Stimulated activated CD8-positive, alpha-beta memory T cell treated with anti-CD3 and anti-CD28 coated beads, Interleukin-4, amount 100 ng/mL, for 48 hours (primary cell): ENCODE measurements at regions not wholly inside any gene's neighbourhood (a gene's known extent, or its start where the extent isn't known, plus 50 kb on each side); places are given as distances from the start of the nearest gene placed in this dataset.

ENCODE experiments used
- DNase-seq: peaks from one replicate; pipeline ENCODE4 v3.0.0-alpha.2; 2020

GRCh38 chr11:25902476-25902875 is 429.5 kb upstream of the ANO3 start:
- no peak for DNase-seq

GRCh38 chr11:25908726-25909125 is 423.2 kb upstream of the ANO3 start:
- no peak for DNase-seq

GRCh38 chr11:25910086-25910485 is 421.8 kb upstream of the ANO3 start:
- DNase-seq, result no peak

GRCh38 chr11:25920356-25920755 is 411.6 kb upstream of the ANO3 start:
- DNase-seq, result no peak

- DNase-seq, result no peak
These were observed 407.3 kb upstream of the ANO3 start for GRCh38 chr11:25924586-25924985.

GRCh38 chr11:25925359-25925758 is 406.6 kb upstream of the ANO3 start:
- no peak for DNase-seq

GRCh38 chr11:25927411-25927953 is 404.4 kb upstream of the ANO3 start:
- no peak for DNase-seq

- DNase-seq, result no peak
These were observed 403.9 kb upstream of the ANO3 start for GRCh38 chr11:25928076-25928475.

- DNase-seq, result no peak
These were observed 393.0 kb upstream of the ANO3 start for GRCh38 chr11:25938952-25939351.

GRCh38 chr11:25939691-25940090 is 392.2 kb upstream of the ANO3 start:
- DNase-seq, result no peak

GRCh38 chr11:25941353-25941752 is 390.6 kb upstream of the ANO3 start:
- DNase-seq, result no peak

- no peak for DNase-seq
These were observed 388.9 kb upstream of the ANO3 start for GRCh38 chr11:25943031-25943430.

- DNase-seq, result no peak
These were observed 387.9 kb upstream of the ANO3 start for GRCh38 chr11:25943777-25944661.

GRCh38 chr11:25949918-25950317 is 382.0 kb upstream of the ANO3 start:
- DNase-seq, result no peak

GRCh38 chr11:25953006-25953405 is 378.9 kb upstream of the ANO3 start:
- DNase-seq, result no peak

- DNase-seq, result no peak
These were observed 373.9 kb upstream of the ANO3 start for GRCh38 chr11:25958045-25958444.

GRCh38 chr11:25961539-25961938 is 370.4 kb upstream of the ANO3 start:
- no peak for DNase-seq

GRCh38 chr11:25970726-25971508 is 361.0 kb upstream of the ANO3 start:
- no peak for DNase-seq

GRCh38 chr11:25980091-25980490 is 351.8 kb upstream of the ANO3 start:
- no peak for DNase-seq

- DNase-seq, result no peak
These were observed 349.9 kb upstream of the ANO3 start for GRCh38 chr11:25981998-25982397.

GRCh38 chr11:25983280-25983679 is 348.6 kb upstream of the ANO3 start:
- no peak for DNase-seq

- DNase-seq, result no peak
These were observed 343.8 kb upstream of the ANO3 start for GRCh38 chr11:25988178-25988577.

GRCh38 chr11:25990406-25990805 is 341.5 kb upstream of the ANO3 start:
- no peak for DNase-seq

- no peak for DNase-seq
These were observed 340.5 kb upstream of the ANO3 start for GRCh38 chr11:25991476-25991875.
